IMR-90 (cell line): ENCODE measurements at regions not wholly inside any gene's neighbourhood (a gene's known extent, or its start where the extent isn't known, plus 50 kb on each side); places are given as distances from the start of the nearest gene placed in this dataset.

Source experiments
- ATAC-seq: fragments of 200-7000 bp; cut with Tn5 transposase; 2 replicates; pipeline ENCODE4 v1.9.1; 2020; ENCODE audit warnings: low read depth, mild to moderate bottlenecking, moderate library complexity
- BruUV-seq: library from RNA; stranded (reverse); fragments of 400-500 nt; replicated peaks from 2 replicates; lab custom pipeline; 2021; lab: Mats Ljungman, UMichigan
- CTCF ChIA-PET: fragments of 300-600 bp; formaldehyde crosslinking; extraction: SDS; loops from one replicate; lab custom pipeline; 2021; ENCODE audit warnings: antibody characterized with exemption; lab: Yijun Ruan, JAX
- POLR2A ChIA-PET: fragments of 300-600 bp; sonication (Branson Sonifier 250); formaldehyde crosslinking; loops from one replicate; lab custom pipeline; 2022; ENCODE audit warnings: antibody characterized with exemption; ENCODE audit not compliant: unreplicated experiment; lab: Charles Lee
- DNase-seq: peaks from one replicate; pipeline ENCODE4 v3.0.0; 2013
- H2AFZ ChIP-seq: replicated peaks from 2 replicates; pipeline ENCODE3; 2013; ENCODE audit warnings: low read length, mild to moderate bottlenecking; ENCODE audit not compliant: poor library complexity
- H2AK5ac ChIP-seq: 2 replicates; pipeline ENCODE4 v1.6.1; 2013; ENCODE audit warnings: low read depth, low read length, inconsistent platforms
- H2AK9ac ChIP-seq: replicated peaks from 2 replicates; pipeline ENCODE3; 2013; ENCODE audit warnings: mild to moderate bottlenecking, low read depth, low read length, moderate library complexity; ENCODE audit not compliant: poor library complexity
- H2BK120ac ChIP-seq: 2 replicates; pipeline ENCODE4 v1.6.1; 2013; ENCODE audit warnings: low read depth, low read length, inconsistent platforms
- H2BK15ac ChIP-seq: 3 replicates; pipeline ENCODE4 v1.6.1; 2013; ENCODE audit warnings: low read depth, low read length, inconsistent platforms
- H2BK20ac ChIP-seq: 2 replicates; pipeline ENCODE4 v1.6.1; 2013; ENCODE audit warnings: low read depth, mild to moderate bottlenecking, inconsistent platforms, low read length, moderate library complexity
- H2BK5ac ChIP-seq: 2 replicates; pipeline ENCODE4 v1.6.1; 2013; ENCODE audit warnings: mild to moderate bottlenecking, low read depth, low read length, inconsistent platforms; ENCODE audit not compliant: poor library complexity, severe bottlenecking
- H3K14ac ChIP-seq: replicated peaks from 2 replicates; pipeline ENCODE4 v1.6.1; 2013; ENCODE audit warnings: low read depth, low read length, inconsistent platforms
- H3K18ac ChIP-seq: 2 replicates; pipeline ENCODE4 v1.6.1; 2013; ENCODE audit warnings: low read depth, low read length, control low read depth
- H3K23ac ChIP-seq: 2 replicates; pipeline ENCODE4 v1.6.1; 2013; ENCODE audit warnings: low read depth, low read length, inconsistent platforms
- H3K27ac ChIP-seq: 2 replicates; pipeline ENCODE4 v1.5.1; 2013; ENCODE audit warnings: mild to moderate bottlenecking, control low read depth, low read length; ENCODE audit not compliant: insufficient read depth
- H3K27me3 ChIP-seq: 2 replicates; pipeline ENCODE4 v1.6.1; 2013; ENCODE audit warnings: low read length; ENCODE audit not compliant: control insufficient read depth, insufficient read depth
- H3K36me3 ChIP-seq: 2 replicates; pipeline ENCODE4 v1.6.1; 2013; ENCODE audit warnings: low read length, mixed read lengths; ENCODE audit not compliant: control insufficient read depth, insufficient read depth
- H3K4ac ChIP-seq: 2 replicates; pipeline ENCODE4 v1.6.1; 2013; ENCODE audit warnings: low read depth, low read length, inconsistent platforms
- H3K4me1 ChIP-seq: 2 replicates; pipeline ENCODE4 v1.6.1; 2013; ENCODE audit warnings: low read length, mixed read lengths; ENCODE audit not compliant: control insufficient read depth, insufficient read depth
- H3K4me2 ChIP-seq: 2 replicates; pipeline ENCODE4 v1.6.1; 2013; ENCODE audit warnings: low read depth, mild to moderate bottlenecking, control low read depth, low read length, moderate library complexity
- H3K4me3 ChIP-seq: 2 replicates; pipeline ENCODE4 v1.5.1; 2013; ENCODE audit warnings: low read depth, mild to moderate bottlenecking, control low read depth, low read length, moderate library complexity; ENCODE audit not compliant: insufficient read depth
- H3K56ac ChIP-seq: 2 replicates; pipeline ENCODE4 v1.6.1; 2013; ENCODE audit warnings: low read length, inconsistent platforms; ENCODE audit not compliant: insufficient read depth; ENCODE audit errors: extremely low read depth
- H3K79me1 ChIP-seq, 2 experiments: 2 replicates each; pipeline ENCODE4 v1.6.1; 2013; ENCODE audit warnings: low read length in 2 of 2, inconsistent platforms in 1 of 2, low read depth in 1 of 2
- H3K9ac ChIP-seq: 2 replicates; pipeline ENCODE4 v1.6.1; 2013; ENCODE audit warnings: low read depth, low read length, control low read depth
- H3K9me1 ChIP-seq: 2 replicates; pipeline ENCODE4 v1.6.1; 2013; ENCODE audit warnings: low read length, inconsistent platforms; ENCODE audit not compliant: insufficient read depth
- H3K9me3 ChIP-seq: 2 replicates; pipeline ENCODE4 v1.6.1; 2013; ENCODE audit warnings: low read length; ENCODE audit not compliant: control insufficient read depth, insufficient read depth
- H4K20me1 ChIP-seq: 2 replicates; pipeline ENCODE4 v1.6.1; 2013; ENCODE audit warnings: low read length, inconsistent platforms; ENCODE audit not compliant: insufficient read depth
- H4K5ac ChIP-seq: 2 replicates; pipeline ENCODE4 v1.6.1; 2013; ENCODE audit warnings: mild to moderate bottlenecking, low read depth, low read length, control low read depth
- H4K8ac ChIP-seq, 2 experiments: 2 replicates each; pipeline ENCODE4 v1.6.1; 2013; ENCODE audit warnings: low read depth in 2 of 2, low read length in 2 of 2, control low read depth in 1 of 2, inconsistent platforms in 1 of 2
- H4K91ac ChIP-seq: 2 replicates; pipeline ENCODE4 v1.6.1; 2013; ENCODE audit warnings: low read depth, low read length, inconsistent platforms; ENCODE audit not compliant: insufficient read depth
- BHLHE40 ChIP-seq: fragments of 150-350 bp; IDR thresholded peaks from 2 replicates; pipeline ENCODE4 v1.6.1; 2016; ENCODE audit warnings: mild to moderate bottlenecking, low read depth, low read length
- CEBPB ChIP-seq: IDR thresholded peaks from 2 replicates; pipeline ENCODE4 v1.6.1; 2012; ENCODE audit warnings: low read depth, low read length, improper control_type of control experiment
- CHD1 ChIP-seq: IDR thresholded peaks from 2 replicates; pipeline ENCODE4 v1.6.1; 2012; ENCODE audit warnings: low read depth, low read length, improper control_type of control experiment
- FOS ChIP-seq: fragments of 150-350 bp; IDR thresholded peaks from 2 replicates; pipeline ENCODE4 v1.6.1; 2016; ENCODE audit warnings: low read depth, low read length
- MAFK ChIP-seq: IDR thresholded peaks from 2 replicates; pipeline ENCODE4 v1.6.1; 2012; ENCODE audit warnings: low read depth, low read length, improper control_type of control experiment
- MAZ ChIP-seq: IDR thresholded peaks from 2 replicates; pipeline ENCODE4 v1.6.1; 2012; ENCODE audit warnings: low read depth, mild to moderate bottlenecking, low read length, improper control_type of control experiment, moderate library complexity, borderline replicate concordance
- MXI1 ChIP-seq: IDR thresholded peaks from 2 replicates; pipeline ENCODE4 v1.6.1; 2012; ENCODE audit warnings: low read depth, mild to moderate bottlenecking, low read length, moderate library complexity, borderline replicate concordance
- NFE2L2 ChIP-seq: fragments of 150-350 bp; IDR thresholded peaks from 2 replicates; pipeline ENCODE4 v1.6.1; 2016; ENCODE audit warnings: low read depth, mild to moderate bottlenecking, low read length
- POLR2A ChIP-seq: IDR thresholded peaks from 2 replicates; pipeline ENCODE4 v1.6.1; 2012; ENCODE audit warnings: mild to moderate bottlenecking, low read depth, low read length
- RAD21 ChIP-seq: IDR thresholded peaks from 2 replicates; pipeline ENCODE4 v1.6.1; 2012; ENCODE audit warnings: low read length, improper control_type of control experiment
- RCOR1 ChIP-seq: IDR thresholded peaks from 2 replicates; pipeline ENCODE4 v1.6.1; 2012; ENCODE audit warnings: mild to moderate bottlenecking, low read length, improper control_type of control experiment; ENCODE audit not compliant: insufficient replicate concordance
- RFX5 ChIP-seq: IDR thresholded peaks from 2 replicates; pipeline ENCODE4 v1.8.0; 2012; ENCODE audit warnings: low read depth, mild to moderate bottlenecking, low read length, moderate library complexity
- SMC3 ChIP-seq: fragments of 150-350 bp; IDR thresholded peaks from 2 replicates; pipeline ENCODE4 v1.6.1; 2016; ENCODE audit warnings: low read depth, mild to moderate bottlenecking, antibody characterized with exemption, low read length, moderate library complexity
- WGBS, 2 experiments: methylation state at CpG; one replicate each; pipeline versions ENCODE4 v1.1.5 to v1.1.7; 2013; ENCODE audit warnings: missing lambda C conversion rate in 2 of 2; ENCODE audit not compliant: insufficient read length in 1 of 2; ENCODE audit errors: extremely low coverage in 2 of 2; 5-methylcytosine and 5-hydroxymethylcytosine counted together
- dilution Hi-C: fragments of 300-500 bp; cut with HindIII; formaldehyde crosslinking; loops from one replicate; pipeline ENCODE4 v1.14.3; 2018; ENCODE audit warnings: low sequenced_read_pairs; ENCODE audit not compliant: unreplicated experiment
- in situ Hi-C: fragments of 300-500 bp; cut with MboI; formaldehyde crosslinking; loops from 3 replicates; pipeline ENCODE4 v1.14.3; 2019; ENCODE audit warnings: low sequenced_read_pairs, inconsistent platforms, mixed read lengths
- intact Hi-C: fragments of 100-400 bp; cut with micrococcal nuclease; formaldehyde crosslinking; loops from 2 replicates; pipeline ENCODE4 v1.10.0; 2022
- TF ChIP-seq, protein P1 (sequence below): fragments of 150-350 bp; IDR thresholded peaks from 2 replicates; pipeline ENCODE4 v1.6.1; 2016; ENCODE audit warnings: low read depth, mild to moderate bottlenecking, low read length, moderate library complexity, borderline replicate concordance
- TF ChIP-seq, protein P2 (sequence below): conservative IDR thresholded peaks from 2 replicates; pipeline ENCODE4 v1.5.1; 2012; ENCODE audit warnings: mild to moderate bottlenecking, low read depth, low read length, improper control_type of control experiment
- TF ChIP-seq, protein P3 (sequence below): fragments of 150-350 bp; IDR thresholded peaks from 2 replicates; pipeline ENCODE4 v1.6.1; 2017; ENCODE audit warnings: mild to moderate bottlenecking, antibody characterized with exemption, low read length, low read depth

DNA sequence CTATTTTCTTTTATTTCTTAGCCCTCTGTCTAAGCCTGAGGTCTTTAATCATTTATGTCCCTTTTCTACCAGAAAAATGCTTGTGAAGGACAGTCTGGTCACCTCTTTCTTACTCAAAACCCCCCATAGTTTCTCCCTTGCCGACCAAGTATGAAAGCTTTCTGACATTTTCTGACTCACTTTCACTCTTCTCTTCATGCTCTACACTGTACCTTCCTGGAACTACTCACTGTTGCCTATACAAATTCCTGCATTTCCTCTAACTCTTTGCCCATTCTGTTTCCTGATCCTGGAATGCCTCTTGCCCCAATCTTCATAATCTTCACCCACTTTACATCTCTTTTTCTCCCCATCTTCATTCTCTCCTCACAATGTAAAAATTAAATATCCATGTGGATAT is 380.0 kb downstream of the HHIPL2 start:
- Histone ChIP-seq H3K9me3 (peaks cover 10% of the 10 kb centered on the region), H2BK15ac (peak overlapping the region; percentile 60; the same call in 1 of the 3 replicates), H4K20me1 (no peaks in the 10 kb centered on the region), H3K4ac (peak overlapping the region; percentile 34; the same call in 1 of the 2 replicates), H3K27ac (no peak overlapping the region), H4K5ac (peak overlapping the region; percentile 46; the same call in 1 of the 2 replicates), H2AK5ac (peak overlapping the region; percentile 58; the same call in 1 of the 2 replicates), H3K14ac (no peak overlapping the region), H3K79me1 (no peaks in the 10 kb centered on the region), H3K56ac (no peak overlapping the region), H3K36me3 (no peaks in the 10 kb centered on the region), H2AFZ (no peak overlapping the region), H2BK20ac (peak overlapping the region; percentile 90), H3K9me1 (0 out of 2 replicates have a peak, but pooled peaks cover 2% of the 10 kb centered on the region), H3K18ac (no peak overlapping the region; the same call in 1 of the 2 replicates), H2BK120ac (peak overlapping the region; percentile 73), H3K9ac (no peak overlapping the region), H3K4me2 (peak overlapping the region; percentile 20; the same call in 1 of the 2 replicates), H2BK5ac (peak overlapping the region; percentile 71), H3K4me1 (peaks cover 2% of the 10 kb centered on the region), H4K8ac (peak overlapping the region in 1 of 2 experiments; percentile 35; a peak in 2 of 4 replicates), H3K27me3 (no peaks in the 10 kb centered on the region), H2AK9ac (no peak overlapping the region), H4K91ac (no peak overlapping the region), H3K4me3 (no peak overlapping the region), H3K23ac (no peak overlapping the region)
- ChIA-PET CTCF (interaction anchor here (0.5 to 1.1 kb wide), 8 partner anchors 13 to 713 kb away, joined by 3 to 6 read pairs (median 3); no protein-coding TSS in a partner anchor), POLR2A (no interaction called here)
- peak; percentile 43 for DNase-seq
- 0 out of 2 replicates have a peak, but pooled peaks have one; percentile 21 for ATAC-seq
- WGBS, 2 experiments: 33% methylated on average over 1 of the region's 1 CpG; no CpG with 5 or more reads in 1 of the 2 experiments
- in situ Hi-C loops (no loop called here), intact Hi-C loops (loop anchor here (5.0 kb wide), 1 partner anchor 1296 kb away; no protein-coding TSS in a partner anchor), dilution Hi-C loops (no loop called here)
- BruUV-seq: no TSS peak
- TF ChIP-seq BHLHE40: no peak
- TF ChIP-seq POLR2A: no peak
- no peak for TF ChIP-seq MAFK
- TF ChIP-seq MXI1: no peak
- TF ChIP-seq RCOR1: no peak
- TF ChIP-seq, protein P1, sequence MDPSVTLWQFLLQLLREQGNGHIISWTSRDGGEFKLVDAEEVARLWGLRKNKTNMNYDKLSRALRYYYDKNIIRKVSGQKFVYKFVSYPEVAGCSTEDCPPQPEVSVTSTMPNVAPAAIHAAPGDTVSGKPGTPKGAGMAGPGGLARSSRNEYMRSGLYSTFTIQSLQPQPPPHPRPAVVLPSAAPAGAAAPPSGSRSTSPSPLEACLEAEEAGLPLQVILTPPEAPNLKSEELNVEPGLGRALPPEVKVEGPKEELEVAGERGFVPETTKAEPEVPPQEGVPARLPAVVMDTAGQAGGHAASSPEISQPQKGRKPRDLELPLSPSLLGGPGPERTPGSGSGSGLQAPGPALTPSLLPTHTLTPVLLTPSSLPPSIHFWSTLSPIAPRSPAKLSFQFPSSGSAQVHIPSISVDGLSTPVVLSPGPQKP: no peak
- TF ChIP-seq CHD1: no peak
- TF ChIP-seq NFE2L2: no peak
- TF ChIP-seq, protein P2, sequence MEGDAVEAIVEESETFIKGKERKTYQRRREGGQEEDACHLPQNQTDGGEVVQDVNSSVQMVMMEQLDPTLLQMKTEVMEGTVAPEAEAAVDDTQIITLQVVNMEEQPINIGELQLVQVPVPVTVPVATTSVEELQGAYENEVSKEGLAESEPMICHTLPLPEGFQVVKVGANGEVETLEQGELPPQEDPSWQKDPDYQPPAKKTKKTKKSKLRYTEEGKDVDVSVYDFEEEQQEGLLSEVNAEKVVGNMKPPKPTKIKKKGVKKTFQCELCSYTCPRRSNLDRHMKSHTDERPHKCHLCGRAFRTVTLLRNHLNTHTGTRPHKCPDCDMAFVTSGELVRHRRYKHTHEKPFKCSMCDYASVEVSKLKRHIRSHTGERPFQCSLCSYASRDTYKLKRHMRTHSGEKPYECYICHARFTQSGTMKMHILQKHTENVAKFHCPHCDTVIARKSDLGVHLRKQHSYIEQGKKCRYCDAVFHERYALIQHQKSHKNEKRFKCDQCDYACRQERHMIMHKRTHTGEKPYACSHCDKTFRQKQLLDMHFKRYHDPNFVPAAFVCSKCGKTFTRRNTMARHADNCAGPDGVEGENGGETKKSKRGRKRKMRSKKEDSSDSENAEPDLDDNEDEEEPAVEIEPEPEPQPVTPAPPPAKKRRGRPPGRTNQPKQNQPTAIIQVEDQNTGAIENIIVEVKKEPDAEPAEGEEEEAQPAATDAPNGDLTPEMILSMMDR: no peak
- no peak for TF ChIP-seq RAD21
- TF ChIP-seq, protein P3, sequence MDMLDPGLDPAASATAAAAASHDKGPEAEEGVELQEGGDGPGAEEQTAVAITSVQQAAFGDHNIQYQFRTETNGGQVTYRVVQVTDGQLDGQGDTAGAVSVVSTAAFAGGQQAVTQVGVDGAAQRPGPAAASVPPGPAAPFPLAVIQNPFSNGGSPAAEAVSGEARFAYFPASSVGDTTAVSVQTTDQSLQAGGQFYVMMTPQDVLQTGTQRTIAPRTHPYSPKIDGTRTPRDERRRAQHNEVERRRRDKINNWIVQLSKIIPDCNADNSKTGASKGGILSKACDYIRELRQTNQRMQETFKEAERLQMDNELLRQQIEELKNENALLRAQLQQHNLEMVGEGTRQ: no peak
- no peak for TF ChIP-seq SMC3
- TF ChIP-seq RFX5: no peak
- no peak for TF ChIP-seq FOS
- TF ChIP-seq MAZ: no peak
- no peak for TF ChIP-seq CEBPB
